ENCODE measurements at regions not wholly inside any gene's neighbourhood (a gene's known extent, or its start where the extent isn't known, plus 50 kb on each side); places are given as distances from the start of the nearest gene placed in this dataset.

DNA sequence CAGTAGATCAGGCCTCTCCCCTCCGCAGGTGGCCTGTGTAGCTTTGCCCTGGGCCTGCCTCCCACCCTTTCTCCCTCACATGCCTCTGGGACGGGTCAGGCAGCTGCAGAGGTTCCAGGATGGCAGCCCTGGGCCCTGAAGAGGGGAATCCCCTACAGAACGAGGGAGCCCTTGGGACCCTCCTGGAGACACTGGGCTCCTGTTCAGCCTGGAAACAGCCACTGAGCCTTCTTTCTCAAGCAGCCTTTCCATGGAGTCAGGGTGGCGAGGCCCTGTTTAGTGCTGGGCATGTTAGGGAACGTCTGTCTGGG lies 720.9 kb downstream of the BRD1 start:
- TF ChIP-seq, protein P1, sequence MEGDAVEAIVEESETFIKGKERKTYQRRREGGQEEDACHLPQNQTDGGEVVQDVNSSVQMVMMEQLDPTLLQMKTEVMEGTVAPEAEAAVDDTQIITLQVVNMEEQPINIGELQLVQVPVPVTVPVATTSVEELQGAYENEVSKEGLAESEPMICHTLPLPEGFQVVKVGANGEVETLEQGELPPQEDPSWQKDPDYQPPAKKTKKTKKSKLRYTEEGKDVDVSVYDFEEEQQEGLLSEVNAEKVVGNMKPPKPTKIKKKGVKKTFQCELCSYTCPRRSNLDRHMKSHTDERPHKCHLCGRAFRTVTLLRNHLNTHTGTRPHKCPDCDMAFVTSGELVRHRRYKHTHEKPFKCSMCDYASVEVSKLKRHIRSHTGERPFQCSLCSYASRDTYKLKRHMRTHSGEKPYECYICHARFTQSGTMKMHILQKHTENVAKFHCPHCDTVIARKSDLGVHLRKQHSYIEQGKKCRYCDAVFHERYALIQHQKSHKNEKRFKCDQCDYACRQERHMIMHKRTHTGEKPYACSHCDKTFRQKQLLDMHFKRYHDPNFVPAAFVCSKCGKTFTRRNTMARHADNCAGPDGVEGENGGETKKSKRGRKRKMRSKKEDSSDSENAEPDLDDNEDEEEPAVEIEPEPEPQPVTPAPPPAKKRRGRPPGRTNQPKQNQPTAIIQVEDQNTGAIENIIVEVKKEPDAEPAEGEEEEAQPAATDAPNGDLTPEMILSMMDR (IDR thresholded peaks at IDR 0.05; ENCODE audit: control insufficient read depth, extremely low read depth, insufficient read depth), result no peak
- H3K4me3 ChIP-seq (ENCODE audit: low read depth, low read length), result no peak overlapping the region
- no peak for DNase-seq (ENCODE audit: low read depth)

DNA sequence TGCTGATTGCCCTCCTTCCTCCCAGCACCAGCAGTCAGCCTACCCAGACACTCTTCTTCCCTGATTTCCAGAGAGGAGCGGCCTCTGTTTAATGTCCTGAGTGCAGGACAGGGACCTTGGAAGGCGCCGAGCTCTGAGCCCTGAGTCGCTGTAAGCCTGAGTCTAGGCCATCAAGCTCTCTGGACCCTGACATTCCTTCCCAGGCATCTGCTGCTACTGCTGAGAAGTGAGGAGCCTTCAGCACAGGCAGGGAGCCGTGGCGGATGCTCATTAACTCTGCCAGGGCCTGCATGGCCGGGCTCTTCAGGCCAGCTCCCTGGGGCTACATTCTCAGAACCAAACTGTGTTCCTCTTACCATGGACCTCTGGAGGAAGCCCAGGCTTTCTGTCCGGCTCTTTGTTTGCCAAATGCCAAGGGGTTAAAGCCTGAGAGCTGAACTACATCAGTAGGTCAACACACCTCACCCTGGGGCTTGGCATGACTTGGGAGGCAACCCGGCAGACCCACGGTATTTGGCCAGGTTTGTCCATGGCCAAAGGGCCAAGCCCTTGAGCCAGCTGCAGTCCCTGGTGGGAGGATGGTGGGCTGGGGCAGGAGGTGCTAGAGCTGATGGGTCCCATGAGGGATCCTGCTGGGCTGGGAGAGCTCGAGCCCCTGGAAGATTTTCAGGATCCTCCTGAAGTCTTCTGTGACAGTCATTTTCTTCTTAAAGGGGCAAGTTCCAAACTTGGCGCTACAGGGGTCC lies 721.4 kb downstream of the BRD1 start:
- H3K4me3 ChIP-seq (ENCODE audit: low read depth, low read length), result no peak overlapping the region
- TF ChIP-seq, protein P1 (IDR thresholded peaks at IDR 0.05; ENCODE audit: control insufficient read depth, extremely low read depth, insufficient read depth), result no peak
- DNase-seq (ENCODE audit: low read depth), result no peak

DNA sequence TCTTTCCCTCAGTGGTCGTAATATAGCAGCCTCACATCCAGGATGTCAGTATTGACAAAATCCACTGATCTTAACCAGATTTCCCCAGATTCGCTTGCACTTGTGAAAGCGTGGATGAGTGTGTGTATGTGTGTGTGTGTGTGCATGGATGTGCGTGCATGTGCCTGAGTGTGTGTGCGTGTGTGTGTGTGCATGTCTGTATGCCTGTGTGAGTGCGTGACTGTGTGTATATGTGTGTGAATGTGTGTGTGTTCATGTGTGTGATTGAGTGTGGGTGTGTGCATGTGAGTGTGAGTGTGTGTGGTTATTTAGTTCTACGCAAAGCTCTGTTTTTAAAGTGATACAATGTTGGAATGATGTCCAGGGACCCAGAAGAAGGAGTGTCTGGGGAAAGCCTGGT lies 723.2 kb downstream of the BRD1 start:
- TF ChIP-seq, protein P1 (IDR thresholded peaks at IDR 0.05; ENCODE audit: control insufficient read depth, extremely low read depth, insufficient read depth), result no peak
- DNase-seq (ENCODE audit: low read depth), result no peak
- no peak overlapping the region for H3K4me3 ChIP-seq (ENCODE audit: low read depth, low read length)

DNA sequence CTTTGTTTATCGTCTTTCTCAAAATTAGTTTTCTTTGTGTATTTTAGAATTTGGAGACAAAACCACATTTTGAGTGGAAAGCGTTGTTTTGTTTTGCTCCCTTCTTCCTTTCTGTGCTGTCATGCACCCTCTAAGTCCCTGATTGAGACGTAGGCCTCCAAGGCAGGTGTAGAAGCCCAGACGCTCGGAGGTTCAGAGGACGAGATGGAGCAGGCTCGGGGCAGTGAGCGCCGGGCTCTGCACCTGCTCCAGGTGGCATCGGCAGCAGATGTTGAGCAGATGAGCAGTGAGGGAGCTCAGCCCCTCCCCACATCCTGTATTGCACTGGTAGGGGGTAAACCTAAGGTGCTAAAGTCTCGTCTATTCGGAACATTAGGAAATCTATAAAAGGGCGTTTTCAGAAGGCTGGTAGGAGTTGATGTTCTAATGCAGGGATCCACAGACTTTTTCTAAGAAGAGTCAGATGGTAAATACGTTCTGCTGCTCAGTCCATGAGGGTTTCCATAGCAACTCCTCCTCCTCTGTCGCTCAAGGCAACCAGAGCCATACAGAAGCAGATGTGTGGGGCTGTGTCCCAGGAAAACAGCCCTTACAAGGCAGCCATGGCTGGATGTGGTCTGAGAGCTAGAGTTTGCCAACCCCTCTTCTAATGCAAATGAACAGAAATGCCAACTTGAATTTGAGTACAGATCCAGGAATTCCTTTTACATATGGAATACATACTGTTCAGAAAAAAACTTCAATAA lies 724.2 kb downstream of the BRD1 start:
- no peak overlapping the region for H3K4me3 ChIP-seq (ENCODE audit: low read depth, low read length)
- TF ChIP-seq, protein P1 (IDR thresholded peaks at IDR 0.05; ENCODE audit: control insufficient read depth, extremely low read depth, insufficient read depth), result no peak
- DNase-seq (ENCODE audit: low read depth), result no peak

DNA sequence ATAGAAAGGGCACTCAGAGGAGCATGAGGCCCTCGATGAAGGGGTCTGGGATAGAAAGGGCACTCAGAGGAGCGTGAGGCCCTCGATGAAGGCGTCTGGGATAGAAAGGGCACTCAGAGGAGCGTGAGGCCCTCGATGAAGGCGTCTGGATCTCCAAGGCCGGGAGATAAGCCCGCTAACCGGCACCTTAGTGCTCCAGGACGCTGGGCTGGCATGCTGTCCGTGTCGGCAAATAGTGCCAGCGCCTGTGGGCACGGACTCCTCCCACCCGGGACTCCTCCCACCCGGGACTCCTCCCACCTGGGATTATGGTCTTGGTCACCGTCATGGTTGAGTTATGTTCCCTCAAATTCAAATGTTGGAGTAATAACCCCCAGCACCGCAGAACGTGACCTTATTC lies 725.3 kb downstream of the BRD1 start:
- DNase-seq (ENCODE audit: low read depth), result no peak
- no peak overlapping the region for H3K4me3 ChIP-seq (ENCODE audit: low read depth, low read length)
- TF ChIP-seq, protein P1 (IDR thresholded peaks at IDR 0.05; ENCODE audit: control insufficient read depth, extremely low read depth, insufficient read depth), result no peak

DNA sequence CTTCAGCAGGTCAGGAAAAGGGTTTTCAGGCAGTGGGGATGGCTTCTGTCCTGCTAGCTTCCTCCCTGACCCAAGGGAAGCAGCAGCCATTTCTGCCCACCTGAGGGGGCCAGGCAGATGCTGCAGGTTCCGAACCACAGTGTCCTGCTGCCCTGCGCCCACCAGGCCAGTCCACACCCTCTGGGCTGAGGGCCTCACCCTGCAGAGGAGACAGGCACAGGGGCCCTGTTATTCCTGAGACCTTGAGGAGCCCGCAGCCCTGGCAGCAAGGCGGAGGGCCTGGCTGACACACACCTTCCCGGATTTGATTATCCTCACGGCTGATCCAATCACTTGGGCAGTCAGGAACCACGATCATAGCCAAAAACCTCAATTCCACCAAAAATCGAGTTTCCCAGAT lies 725.8 kb downstream of the BRD1 start:
- TF ChIP-seq, protein P1 (IDR thresholded peaks at IDR 0.05; ENCODE audit: control insufficient read depth, extremely low read depth, insufficient read depth), result no peak
- no peak overlapping the region for H3K4me3 ChIP-seq (ENCODE audit: low read depth, low read length)
- DNase-seq (ENCODE audit: low read depth), result no peak
